A673 (cell line): ENCODE measurements at regions not wholly inside any gene's neighbourhood (a gene's known extent, or its start where the extent isn't known, plus 50 kb on each side); places are given as distances from the start of the nearest gene placed in this dataset.

ENCODE experiments used
- CTCF ChIP-seq: fragments of 300-800, 200-600 bp; sonication (generic); conservative IDR thresholded peaks from 2 replicates; pipeline ENCODE4 v1.5.1; 2017; ENCODE audit warnings: low read depth, mild to moderate bottlenecking, antibody characterized with exemption, low read length, moderate library complexity, mixed read lengths
- EZH2 ChIP-seq: fragments of 200-600 bp; sonication (generic); IDR thresholded peaks from 2 replicates; pipeline ENCODE4 v1.6.1; 2017; ENCODE audit warnings: borderline replicate concordance, low read depth, mild to moderate bottlenecking, mixed read lengths, antibody characterized with exemption, low read length; ENCODE audit not compliant: poor library complexity, severe bottlenecking

GRCh38 chr2:13102397-13103063, 385.8 kb downstream of the TRIB2 start:
- TF ChIP-seq CTCF (no peak), EZH2 (no peak)
